MV-4-11 (cell line): ENCODE measurements at regions not wholly inside any gene's neighbourhood (a gene's known extent, or its start where the extent isn't known, plus 50 kb on each side); places are given as distances from the start of the nearest gene placed in this dataset.

Experiments
- DNase-seq: peaks from one replicate; lab custom pipeline; 2025; lab: John Stamatoyannopoulos, UW

GRCh38 chr9:130781569-130781968, 53.5 kb upstream of the ABL1 start:
- DNase-seq: no peak

DNA sequence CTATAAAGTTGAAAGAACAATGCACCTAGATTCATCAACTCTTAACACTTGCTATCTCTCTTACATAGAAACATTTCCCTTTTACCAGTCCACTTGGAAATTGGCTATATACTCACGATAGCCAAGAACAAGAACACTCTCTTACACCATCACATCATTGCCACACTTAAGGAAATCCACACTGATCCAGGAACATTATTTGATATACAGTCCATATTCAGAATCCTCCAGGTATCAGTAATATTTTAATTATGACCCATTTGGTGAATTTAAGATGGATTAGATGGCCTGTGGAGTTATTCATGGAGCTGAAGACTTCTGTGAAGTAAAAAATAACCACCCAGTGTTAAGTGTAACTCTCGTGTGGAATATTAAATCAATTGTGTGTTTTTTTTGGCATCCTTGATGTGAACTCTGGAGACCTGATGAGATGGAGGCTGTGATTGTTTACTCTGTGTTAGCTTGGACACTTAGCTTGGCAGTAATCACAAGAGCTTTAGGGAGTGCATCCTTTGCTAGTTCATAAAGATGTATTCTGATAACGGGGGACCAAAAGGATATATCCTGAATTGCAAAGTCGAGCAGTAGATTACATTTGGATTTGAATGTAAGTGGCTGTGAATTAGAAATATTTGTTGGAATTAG, 52.0 kb upstream of the ABL1 start:
- DNase-seq: no peak

GRCh38 chr9:130785053-130785452, 50.0 kb upstream of the ABL1 start:
- no peak for DNase-seq
